ENCODE measurements at regions not wholly inside any gene's neighbourhood (a gene's known extent, or its start where the extent isn't known, plus 50 kb on each side); places are given as distances from the start of the nearest gene placed in this dataset.

- DNase-seq (ENCODE audit: low spot score) (no peak), ATAC-seq (no peak), FAIRE-seq (no peak)
- no peak overlapping the region for H3K4me3 ChIP-seq (replicated peaks in 1 of 3; ENCODE audit: insufficient read depth in 1 of 3, low read depth in 2 of 3, low read length in 3 of 3)
- CTCF ChIA-PET (ENCODE audit: low intra/inter-chr PET ratio, low total read pairs): no interaction called here
- POLR2A ChIA-PET: no interaction called here
- no peaks in the 10 kb centered on the region for H3K9me3 ChIP-seq (ENCODE audit: low read length)
- H3K27me3 ChIP-seq (ENCODE audit: control insufficient read depth in 1 of 2, insufficient read depth in 2 of 2, low read length in 2 of 2): no peaks in the 10 kb centered on the region
- intact Hi-C loops (cut with micrococcal nuclease; ENCODE audit: unreplicated experiment) (no loop called here), in situ Hi-C loops (cut with HindIII; ENCODE audit: extremely low pct_ligation_motif_present, low pct_unique_long_range_greater_than_20kb) (no loop called here)
- no peak overlapping the region for H3K4me2 ChIP-seq (ENCODE audit: low read depth, low read length)
- no peaks in the 10 kb centered on the region for H4K20me1 ChIP-seq (ENCODE audit: insufficient read depth, low read length)
- no TSS peak for BruUV-seq (replicated peaks)
- no peak for TF ChIP-seq GPBP1L1 (CRISPR knock-in tag; IDR thresholded peaks at IDR 0.05)
- TF ChIP-seq ZSCAN12 (CRISPR knock-in tag; IDR thresholded peaks at IDR 0.05): no peak
- no peak for TF ChIP-seq GABPA (IDR thresholded peaks at IDR 0.05; ENCODE audit: low read depth, low read length)
- TF ChIP-seq GABPA (CRISPR knock-in tag; IDR thresholded peaks at IDR 0.05; ENCODE audit: low read depth): no peak
- no peak for TF ChIP-seq ZFY (CRISPR knock-in tag; IDR thresholded peaks at IDR 0.05)
- no peak for TF ChIP-seq THAP8 (CRISPR knock-in tag; IDR thresholded peaks at IDR 0.05; ENCODE audit: borderline replicate concordance)
- TF ChIP-seq HNF1B (CRISPR knock-in tag; IDR thresholded peaks at IDR 0.05): no peak
- no peak for TF ChIP-seq TEF (CRISPR knock-in tag; IDR thresholded peaks at IDR 0.05)
- no peak for TF ChIP-seq PRDM15 (CRISPR knock-in tag; IDR thresholded peaks at IDR 0.05)
- TF ChIP-seq FLYWCH1 (CRISPR knock-in tag; IDR thresholded peaks at IDR 0.05): no peak
- TF ChIP-seq ZNF777 (CRISPR knock-in tag; IDR thresholded peaks at IDR 0.05): no peak
- no peak for TF ChIP-seq SALL2 (CRISPR knock-in tag; IDR thresholded peaks at IDR 0.05)
- no peak for TF ChIP-seq ZNF7 (CRISPR knock-in tag; IDR thresholded peaks at IDR 0.05)
- 3% methylated on average over 7 of the region's 7 CpGs for WGBS (ENCODE audit: low lambda C conversion rate)
- no peak overlapping the region for H3K27ac ChIP-seq (ENCODE audit: extremely low read length, insufficient read depth, low read length)
- H3K79me2 ChIP-seq (ENCODE audit: insufficient read depth, low read length): no peaks in the 10 kb centered on the region
- no peaks in the 10 kb centered on the region for H3K4me1 ChIP-seq (ENCODE audit: insufficient read depth, low read length)
- H2AFZ ChIP-seq (ENCODE audit: low read length): no peak overlapping the region
- no peaks in the 10 kb centered on the region for H3K36me3 ChIP-seq (replicated peaks in 1 of 2; ENCODE audit: control insufficient read depth in 1 of 2, insufficient read depth in 2 of 2, low read length in 2 of 2)
- H3K9ac ChIP-seq (ENCODE audit: insufficient read depth, low read depth, low read length): no peak overlapping the region
Measured at GRCh38 chr20:22810030-22810429, 225.1 kb upstream of the SSTR4 start.

Data from HepG2 (cell line).